COLO668 (cell line): ENCODE measurements at regions not wholly inside any gene's neighbourhood (a gene's known extent, or its start where the extent isn't known, plus 50 kb on each side); places are given as distances from the start of the nearest gene placed in this dataset.
"Not testable (repeated sequence)": the region's sequence is repeated elsewhere in the genome, so short reads cannot be mapped to it uniquely, and the experiment has no call there.

ENCODE experiments used
- DNase-seq: peaks from one replicate; lab custom pipeline; 2025; ENCODE audit not compliant: unreplicated experiment; lab: John Stamatoyannopoulos, UW

GRCh38 chr2:242063850-242064249 is 194.3 kb downstream of the RTP5 start:
- DNase-seq = no peak

- DNase-seq = no peak
Observed at GRCh38 chr2:242064364-242065250, 195.1 kb downstream of the RTP5 start.

- no peak for DNase-seq
Observed at GRCh38 chr2:242065426-242065825, 195.9 kb downstream of the RTP5 start.

- no peak for DNase-seq
Observed at GRCh38 chr2:242069018-242069417, 199.5 kb downstream of the RTP5 start.

- not testable (repeated sequence) for DNase-seq
Observed at GRCh38 chr2:242069938-242070395, 200.4 kb downstream of the RTP5 start.

GRCh38 chr2:242070726-242071125 is 201.2 kb downstream of the RTP5 start:
- DNase-seq = not testable (repeated sequence)

- DNase-seq = not testable (repeated sequence)
Observed at GRCh38 chr2:242071377-242071776, 201.8 kb downstream of the RTP5 start.

GRCh38 chr2:242071936-242072335 is 202.4 kb downstream of the RTP5 start:
- DNase-seq = not testable (repeated sequence)

- no peak for DNase-seq
Observed at GRCh38 chr2:242075168-242075567, 205.6 kb downstream of the RTP5 start.

GRCh38 chr2:242075696-242076095 is 206.2 kb downstream of the RTP5 start:
- DNase-seq = no peak

GRCh38 chr2:242076184-242076583 is 206.7 kb downstream of the RTP5 start:
- not testable (repeated sequence) for DNase-seq

GRCh38 chr2:242078426-242078825 is 208.9 kb downstream of the RTP5 start:
- DNase-seq = not testable (repeated sequence)

- DNase-seq = not testable (repeated sequence)
Observed at GRCh38 chr2:242079792-242080191, 210.3 kb downstream of the RTP5 start.

GRCh38 chr2:242080575-242081214 is 211.2 kb downstream of the RTP5 start:
- not testable (repeated sequence) for DNase-seq

- DNase-seq = not testable (repeated sequence)
Observed at GRCh38 chr2:242084034-242084433, 214.5 kb downstream of the RTP5 start.

GRCh38 chr2:242085024-242085674 is 215.6 kb downstream of the RTP5 start:
- DNase-seq = not testable (repeated sequence)

GRCh38 chr2:242085941-242086621 is 216.6 kb downstream of the RTP5 start:
- DNase-seq = no peak

GRCh38 chr2:242088044-242088443 is 218.5 kb downstream of the RTP5 start:
- peak; percentile 74 for DNase-seq

GRCh38 chr2:242088471-242089212 is 219.1 kb downstream of the RTP5 start:
- peak; percentile 94 for DNase-seq

GRCh38 chr2:242089213-242089549 is 219.7 kb downstream of the RTP5 start:
- DNase-seq = not testable (repeated sequence)
